WTC11 (cell line): ENCODE measurements at regions not wholly inside any gene's neighbourhood (a gene's known extent, or its start where the extent isn't known, plus 50 kb on each side); places are given as distances from the start of the nearest gene placed in this dataset.

ENCODE experiments used
- ATAC-seq: fragments of 200-7000 bp; cut with Tn5 transposase; 2 replicates; pipeline ENCODE4 v1.10.0; 2021; ENCODE audit warnings: mild to moderate bottlenecking, moderate library complexity
- CTCF ChIA-PET: fragments of 300-600 bp; sonication (Branson Sonifier 250); formaldehyde crosslinking; loops from one replicate; lab custom pipeline; 2021; ENCODE audit warnings: antibody characterized with exemption; lab: Charles Lee
- POLR2A ChIA-PET: fragments of 350-600 bp; sonication (Branson Sonifier 250); formaldehyde crosslinking; loops from one replicate; lab custom pipeline; 2021; ENCODE audit warnings: antibody characterized with exemption; lab: Charles Lee
- DNase-seq: peaks from one replicate; pipeline ENCODE4 v3.0.0; 2021; ENCODE audit warnings: low spot score
- H3K27ac Mint-ChIP-seq: 2 replicates; pipeline ENCODE4 v1.8.0; 2021; ENCODE audit warnings: mixed read lengths
- H3K27me3 Mint-ChIP-seq: 2 replicates; pipeline ENCODE4 v1.8.0; 2021; ENCODE audit warnings: low read depth, mild to moderate bottlenecking, moderate library complexity, mixed read lengths
- H3K36me3 Mint-ChIP-seq: 2 replicates; pipeline ENCODE4 v1.8.0; 2021; ENCODE audit warnings: mixed read lengths
- H3K4me1 Mint-ChIP-seq: 2 replicates; pipeline ENCODE4 v1.8.0; 2022; ENCODE audit warnings: mixed read lengths
- H3K4me3 Mint-ChIP-seq: 2 replicates; pipeline ENCODE4 v1.8.0; 2021; ENCODE audit warnings: mild to moderate bottlenecking, moderate library complexity, mixed read lengths
- H3K9me3 Mint-ChIP-seq: 2 replicates; pipeline ENCODE4 v1.8.0; 2021; ENCODE audit warnings: mixed read lengths
- ARID4B ChIP-seq: sonication (generic); formaldehyde crosslinking; IDR thresholded peaks from 2 replicates; pipeline ENCODE4 v1.8.0; 2023; ENCODE audit warnings: missing genetic modification reagents, mild to moderate bottlenecking, borderline replicate concordance
- ATF6 ChIP-seq: sonication (generic); formaldehyde crosslinking; IDR thresholded peaks from 2 replicates; pipeline ENCODE4 v1.8.1; 2023; ENCODE audit warnings: mild to moderate bottlenecking, missing genetic modification reagents
- CDX4 ChIP-seq: fragments of 250-450 bp; sonication (Bioruptor Pico); IDR thresholded peaks from 2 replicates; pipeline ENCODE4 v1.9.0; 2021; ENCODE audit warnings: moderate library complexity, mild to moderate bottlenecking, inconsistent platforms, borderline replicate concordance
- CREB1 ChIP-seq: sonication (generic); formaldehyde crosslinking; IDR thresholded peaks from 2 replicates; pipeline ENCODE4 v1.8.0; 2023; ENCODE audit warnings: mild to moderate bottlenecking, missing genetic modification reagents
- E2F5 ChIP-seq: sonication (generic); formaldehyde crosslinking; IDR thresholded peaks from 2 replicates; pipeline ENCODE4 v1.8.1; 2022; ENCODE audit warnings: mild to moderate bottlenecking, moderate library complexity, missing genetic modification reagents
- ELF4 ChIP-seq: sonication (generic); formaldehyde crosslinking; IDR thresholded peaks from 2 replicates; pipeline ENCODE4 v1.8.1; 2022; ENCODE audit warnings: low read depth, mild to moderate bottlenecking, moderate library complexity, missing genetic modification reagents
- EMX1 ChIP-seq: fragments of 250-450 bp; sonication (Bioruptor Pico); IDR thresholded peaks from 2 replicates; pipeline ENCODE4 v1.8.0; 2021; ENCODE audit warnings: mild to moderate bottlenecking
- ERG ChIP-seq: fragments of 250-450 bp; sonication (Bioruptor Pico); IDR thresholded peaks from 2 replicates; pipeline ENCODE4 v1.8.0; 2021; ENCODE audit warnings: mild to moderate bottlenecking
- JAZF1 ChIP-seq: fragments of 250-450 bp; sonication (Bioruptor Pico); IDR thresholded peaks from 2 replicates; pipeline ENCODE4 v1.9.0; 2021; ENCODE audit warnings: moderate library complexity, mild to moderate bottlenecking, inconsistent platforms
- MLX ChIP-seq: sonication (generic); formaldehyde crosslinking; IDR thresholded peaks from 2 replicates; pipeline ENCODE4 v1.8.1; 2023; ENCODE audit warnings: mild to moderate bottlenecking, missing genetic modification reagents, moderate library complexity
- NR3C1 ChIP-seq: sonication (generic); formaldehyde crosslinking; conservative IDR thresholded peaks from 2 replicates; pipeline ENCODE4 v1.8.1; 2023; ENCODE audit warnings: low read depth, mild to moderate bottlenecking, missing genetic modification reagents
- STAT6 ChIP-seq: sonication (generic); formaldehyde crosslinking; conservative IDR thresholded peaks from 2 replicates; pipeline ENCODE4 v1.8.1; 2023; ENCODE audit warnings: mild to moderate bottlenecking, low read depth, missing genetic modification reagents, moderate library complexity
- ZNF121 ChIP-seq: sonication (generic); formaldehyde crosslinking; IDR thresholded peaks from 2 replicates; pipeline ENCODE4 v1.8.0; 2023; ENCODE audit warnings: missing genetic modification reagents
- ZNF138 ChIP-seq: sonication (generic); formaldehyde crosslinking; conservative IDR thresholded peaks from 2 replicates; pipeline ENCODE4 v1.8.1; 2022; ENCODE audit warnings: mild to moderate bottlenecking, moderate library complexity, missing genetic modification reagents
- ZNF425 ChIP-seq: fragments of 250-450 bp; sonication (Bioruptor Pico); conservative IDR thresholded peaks from 2 replicates; pipeline ENCODE4 v1.9.0; 2021; ENCODE audit warnings: mild to moderate bottlenecking

- TF ChIP-seq ARID4B = no peak
- TF ChIP-seq ELF4 (CRISPR knock-in tag) = no peak
- TF ChIP-seq CREB1 = no peak
- no peak for TF ChIP-seq ERG (CRISPR knock-in tag)
- TF ChIP-seq ZNF138 = no peak
- TF ChIP-seq, all 79 proteins: peak for 0
Observed at GRCh38 chr9:30713243-30713642, 1671.2 kb upstream of the ACO1 start (continued).

GRCh38 chr9:30714389-30714788 is 1670.1 kb upstream of the ACO1 start:
- Mint-ChIP-seq H3K36me3 (no peaks in the 10 kb centered on the region), H3K27ac (no peak overlapping the region)
- POLR2A ChIA-PET = no interaction called here
- CTCF ChIA-PET = no interaction called here
- no peak for TF ChIP-seq CREB1
- no peak for TF ChIP-seq ZNF121
- no peak for TF ChIP-seq MLX (CRISPR knock-in tag)
- no peak for TF ChIP-seq EMX1 (CRISPR knock-in tag)
- no peak for TF ChIP-seq ZNF425
- no peak for TF ChIP-seq STAT6
- no peak for TF ChIP-seq E2F5 (CRISPR knock-in tag)
- TF ChIP-seq, all 79 proteins: peak for 0
- no peaks in the 10 kb centered on the region for H3K4me1 Mint-ChIP-seq
- ATAC-seq = no peak
- H3K9me3 Mint-ChIP-seq = no peaks in the 10 kb centered on the region
- H3K27me3 Mint-ChIP-seq = no peaks in the 10 kb centered on the region
- H3K4me3 Mint-ChIP-seq = no peak overlapping the region
- DNase-seq = no peak

GRCh38 chr9:30718483-30718882 is 1666.0 kb upstream of the ACO1 start:
- peaks cover 12% of the 10 kb centered on the region for H3K4me1 Mint-ChIP-seq
- H3K27me3 Mint-ChIP-seq = no peaks in the 10 kb centered on the region
- DNase-seq (no peak), ATAC-seq (no peak)
- H3K4me3 Mint-ChIP-seq = no peak overlapping the region
- no peaks in the 10 kb centered on the region for H3K36me3 Mint-ChIP-seq
- no peaks in the 10 kb centered on the region for H3K9me3 Mint-ChIP-seq
- TF ChIP-seq NR3C1 (CRISPR knock-in tag) (no peak), ATF6 (CRISPR knock-in tag) (no peak), CDX4 (CRISPR knock-in tag) (no peak), JAZF1 (CRISPR knock-in tag) (no peak)
- H3K27ac Mint-ChIP-seq = no peak overlapping the region
- CTCF ChIA-PET = no interaction called here
- POLR2A ChIA-PET = no interaction called here
